WERI-Rb-1 (cell line): ENCODE measurements at regions not wholly inside any gene's neighbourhood (a gene's known extent, or its start where the extent isn't known, plus 50 kb on each side); places are given as distances from the start of the nearest gene placed in this dataset.
"Not testable (repeated sequence)": the region's sequence is repeated elsewhere in the genome, so short reads cannot be mapped to it uniquely, and the experiment has no call there.

Experiments
- DNase-seq: peaks from one replicate; pipeline ENCODE4 v3.0.0-alpha.2; 2020
- H3K27ac ChIP-seq: fragments of 250-450 bp; sonication (Bioruptor Pico); 2 replicates; pipeline ENCODE4 v1.5.1; 2020; ENCODE audit warnings: mild to moderate bottlenecking, moderate library complexity
- H3K27me3 ChIP-seq: fragments of 250-450 bp; sonication (Bioruptor Pico); 2 replicates; pipeline ENCODE4 v1.5.1; 2021; ENCODE audit warnings: mild to moderate bottlenecking, low read depth, moderate library complexity; ENCODE audit not compliant: insufficient read depth, severe bottlenecking
- H3K36me3 ChIP-seq: fragments of 250-450 bp; sonication (Bioruptor Pico); 2 replicates; pipeline ENCODE4 v1.5.1; 2020; ENCODE audit warnings: mild to moderate bottlenecking, moderate library complexity
- H3K4me3 ChIP-seq: 2 replicates; pipeline ENCODE4 v1.5.1; 2011; ENCODE audit warnings: low read depth, mild to moderate bottlenecking, control low read depth, low read length
- H3K9me3 ChIP-seq: fragments of 250-450 bp; sonication (Bioruptor Pico); 2 replicates; pipeline ENCODE4 v1.5.1; 2021; ENCODE audit warnings: mild to moderate bottlenecking, moderate library complexity; ENCODE audit not compliant: severe bottlenecking
- TF ChIP-seq, protein P1 (sequence below): IDR thresholded peaks from 2 replicates; pipeline ENCODE4 v1.5.1; 2011; ENCODE audit warnings: low read depth, mild to moderate bottlenecking, control low read depth, inconsistent platforms, low read length

DNA sequence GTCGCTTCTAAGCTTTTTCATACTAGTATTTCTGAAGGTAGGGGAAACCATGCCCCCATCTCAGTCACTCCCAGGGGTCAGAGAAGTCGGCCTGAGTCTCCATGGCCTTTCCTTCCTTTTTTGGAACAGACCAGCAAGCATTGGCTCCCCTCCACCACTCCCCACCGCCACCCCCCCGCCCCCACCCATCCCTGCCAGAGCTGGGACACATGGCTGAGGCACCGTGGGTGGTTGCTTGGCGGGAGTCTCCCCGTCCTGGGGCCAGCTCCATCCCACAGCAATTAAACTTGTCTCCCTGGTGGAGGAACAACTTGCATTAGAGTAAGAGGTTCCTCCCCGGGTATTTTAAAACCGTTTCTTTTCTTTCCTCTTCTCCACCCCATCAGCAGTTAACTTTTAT lies 100.8 kb upstream of the TFPI start:
- Histone ChIP-seq H3K36me3 (no peaks in the 10 kb centered on the region), H3K9me3 (no peaks in the 10 kb centered on the region), H3K27me3 (no peaks in the 10 kb centered on the region), H3K4me3 (no peak overlapping the region), H3K27ac (no peak overlapping the region)
- TF ChIP-seq, protein P1, sequence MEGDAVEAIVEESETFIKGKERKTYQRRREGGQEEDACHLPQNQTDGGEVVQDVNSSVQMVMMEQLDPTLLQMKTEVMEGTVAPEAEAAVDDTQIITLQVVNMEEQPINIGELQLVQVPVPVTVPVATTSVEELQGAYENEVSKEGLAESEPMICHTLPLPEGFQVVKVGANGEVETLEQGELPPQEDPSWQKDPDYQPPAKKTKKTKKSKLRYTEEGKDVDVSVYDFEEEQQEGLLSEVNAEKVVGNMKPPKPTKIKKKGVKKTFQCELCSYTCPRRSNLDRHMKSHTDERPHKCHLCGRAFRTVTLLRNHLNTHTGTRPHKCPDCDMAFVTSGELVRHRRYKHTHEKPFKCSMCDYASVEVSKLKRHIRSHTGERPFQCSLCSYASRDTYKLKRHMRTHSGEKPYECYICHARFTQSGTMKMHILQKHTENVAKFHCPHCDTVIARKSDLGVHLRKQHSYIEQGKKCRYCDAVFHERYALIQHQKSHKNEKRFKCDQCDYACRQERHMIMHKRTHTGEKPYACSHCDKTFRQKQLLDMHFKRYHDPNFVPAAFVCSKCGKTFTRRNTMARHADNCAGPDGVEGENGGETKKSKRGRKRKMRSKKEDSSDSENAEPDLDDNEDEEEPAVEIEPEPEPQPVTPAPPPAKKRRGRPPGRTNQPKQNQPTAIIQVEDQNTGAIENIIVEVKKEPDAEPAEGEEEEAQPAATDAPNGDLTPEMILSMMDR = no peak
- no peak for DNase-seq

DNA sequence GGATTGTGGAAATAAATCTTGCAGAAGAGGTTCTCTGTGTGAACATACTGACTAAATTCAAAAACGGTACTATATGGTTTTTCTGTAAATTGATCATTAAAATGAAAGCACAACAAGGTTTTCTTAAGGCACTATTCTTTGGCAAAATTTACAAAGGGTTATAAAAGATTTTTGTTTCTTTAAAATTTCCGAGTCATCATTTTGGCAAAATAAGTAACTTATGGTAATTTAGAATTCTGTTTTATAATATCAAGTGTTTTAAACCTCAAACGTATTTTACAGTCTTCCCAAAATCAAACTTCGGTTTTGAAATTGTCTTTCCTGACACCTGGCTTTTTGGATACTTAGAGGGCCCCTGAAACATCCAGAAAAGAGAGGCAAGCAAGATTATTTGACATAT lies 101.9 kb upstream of the TFPI start:
- H3K36me3 ChIP-seq = no peaks in the 10 kb centered on the region
- no peak overlapping the region for H3K4me3 ChIP-seq
- H3K27ac ChIP-seq = no peak overlapping the region
- no peak for DNase-seq
- no peaks in the 10 kb centered on the region for H3K27me3 ChIP-seq
- H3K9me3 ChIP-seq = no peaks in the 10 kb centered on the region
- TF ChIP-seq, protein P1 = no peak

DNA sequence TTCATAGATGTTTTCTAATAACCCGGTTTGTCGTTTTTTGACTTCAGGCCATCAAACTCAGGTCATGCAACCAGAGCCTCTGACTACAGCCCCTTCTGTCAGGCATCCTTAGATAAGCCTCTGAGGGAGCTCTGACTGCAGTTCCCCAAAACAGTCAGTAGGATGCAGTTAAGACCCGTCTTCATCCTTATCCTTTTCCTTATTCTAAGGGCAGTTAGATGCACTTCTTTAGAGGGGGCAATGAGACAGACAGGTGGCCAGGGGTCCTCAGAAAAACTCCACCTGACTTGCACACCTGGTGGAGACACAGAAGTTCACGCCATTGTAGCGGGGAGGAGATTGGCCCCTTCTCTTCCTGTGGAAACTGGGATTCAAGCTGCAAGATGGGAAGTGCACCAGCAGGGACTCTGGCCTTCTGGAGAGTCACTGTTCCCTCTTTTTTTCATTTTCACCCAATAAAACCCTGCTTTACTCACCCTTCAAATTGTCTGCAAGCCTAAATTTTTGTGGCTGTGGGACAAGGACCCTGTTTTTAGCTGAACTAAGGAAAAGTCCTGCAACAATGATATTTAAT lies 104.8 kb upstream of the TFPI start:
- no peaks in the 10 kb centered on the region for H3K9me3 ChIP-seq

DNA sequence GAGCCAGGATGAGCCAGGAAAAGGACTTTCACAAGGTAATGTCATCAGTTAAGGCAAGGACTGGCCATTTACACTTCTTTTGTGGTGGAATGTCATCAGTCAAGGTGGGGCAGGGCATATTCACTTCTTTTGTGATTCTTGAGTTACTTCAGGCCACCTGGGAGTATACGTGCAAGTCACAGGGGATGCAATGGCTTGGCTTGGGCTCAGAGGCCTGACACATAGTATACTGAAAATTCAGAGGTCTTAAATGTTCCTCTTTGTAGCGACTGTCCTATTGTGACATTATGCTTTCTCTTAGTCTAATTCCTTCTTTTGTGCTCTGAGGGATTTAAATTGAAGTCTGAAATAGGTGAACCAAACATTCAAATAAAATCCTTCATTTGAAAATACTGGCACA lies 121.8 kb upstream of the TFPI start:
- H3K27ac ChIP-seq, H3K9me3 ChIP-seq, DNase-seq, H3K36me3 ChIP-seq, H3K4me3 ChIP-seq, H3K27me3 ChIP-seq: not testable (repeated sequence)

More for the DNA sequence above, 104.8 kb upstream of the TFPI start:
- no peaks in the 10 kb centered on the region for H3K27me3 ChIP-seq
- H3K36me3 ChIP-seq = no peaks in the 10 kb centered on the region
- peak; percentile 13 for DNase-seq
- H3K27ac ChIP-seq = no peak overlapping the region
- no peak overlapping the region for H3K4me3 ChIP-seq
- TF ChIP-seq, protein P1 = peak; percentile 56; the same call in 1 of the 2 replicates

DNA sequence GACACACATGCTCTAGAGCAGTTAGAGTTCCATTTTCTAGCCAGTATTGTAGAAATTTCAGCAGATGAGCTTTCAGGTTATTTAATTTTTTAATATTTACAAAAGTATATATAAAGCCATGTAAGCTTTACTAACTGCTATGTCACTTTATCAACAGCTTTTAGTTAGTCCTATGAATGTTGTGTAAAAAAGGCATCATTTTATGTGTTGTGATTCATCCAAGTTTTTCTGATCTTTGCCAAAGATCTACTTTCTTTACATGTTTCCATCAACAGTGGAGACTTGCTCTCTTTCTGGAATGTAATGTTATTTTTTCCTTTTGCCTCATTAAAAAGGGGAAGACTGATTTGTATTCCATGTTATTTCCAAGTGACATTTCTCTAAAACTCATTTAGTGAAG lies 125.2 kb upstream of the TFPI start:
- TF ChIP-seq, protein P1 = no peak
- no peaks in the 10 kb centered on the region for H3K9me3 ChIP-seq
- no peak overlapping the region for H3K27ac ChIP-seq
- no peak for DNase-seq
- H3K4me3 ChIP-seq = no peak overlapping the region
- H3K27me3 ChIP-seq = no peaks in the 10 kb centered on the region
- H3K36me3 ChIP-seq = no peaks in the 10 kb centered on the region

DNA sequence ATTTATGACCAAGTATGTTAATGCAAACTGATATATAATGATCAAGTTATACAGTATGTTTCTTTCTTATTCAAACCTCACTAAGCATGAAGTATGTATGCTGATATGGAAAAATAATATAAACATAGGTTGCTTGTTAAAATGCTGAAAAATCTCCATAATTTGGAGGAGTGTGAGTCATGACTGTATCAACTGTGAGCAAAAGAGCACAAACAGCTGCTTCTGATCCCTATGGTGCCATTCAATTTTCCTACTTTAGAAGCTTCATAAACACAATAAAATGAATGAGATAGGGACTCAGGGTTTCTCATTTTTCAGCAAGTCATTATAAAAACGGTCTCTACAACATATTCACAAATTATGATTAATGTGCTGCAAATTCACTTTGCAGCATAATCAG lies 129.9 kb upstream of the TFPI start:
- H3K27ac ChIP-seq = no peak overlapping the region
- no peak overlapping the region for H3K4me3 ChIP-seq
- no peaks in the 10 kb centered on the region for H3K36me3 ChIP-seq
- no peak for DNase-seq
- no peaks in the 10 kb centered on the region for H3K27me3 ChIP-seq
- no peaks in the 10 kb centered on the region for H3K9me3 ChIP-seq
- TF ChIP-seq, protein P1 = no peak
